ENCODE measurements at regions not wholly inside any gene's neighbourhood (a gene's known extent, or its start where the extent isn't known, plus 50 kb on each side); places are given as distances from the start of the nearest gene placed in this dataset.

- no peak overlapping the region for H3K4me3 ChIP-seq (ENCODE audit: low read depth in 1 of 2, low read length in 2 of 2)
- no peak overlapping the region for H3K9ac ChIP-seq (ENCODE audit: low read depth in 1 of 2, low read length in 2 of 2)
- no peaks in the 10 kb centered on the region for H3K9me3 ChIP-seq (ENCODE audit: control insufficient read depth in 1 of 2, low read length in 2 of 2)
- no peak overlapping the region for H3K27ac ChIP-seq (ENCODE audit: low read depth, low read length)
- H3K4me1 ChIP-seq (ENCODE audit: control insufficient read depth in 1 of 2, insufficient read depth in 2 of 2, low read length in 2 of 2): peaks cover 0 to 9% of the 10 kb centered on the region in 2 donors
- H3K27me3 ChIP-seq (ENCODE audit: control insufficient read depth in 1 of 2, insufficient read depth in 2 of 2, low read length in 2 of 2): no peaks in the 10 kb centered on the region
- no peaks in the 10 kb centered on the region for H3K36me3 ChIP-seq (ENCODE audit: control insufficient read depth in 1 of 2, insufficient read depth in 2 of 2, low read length in 2 of 2)
These were observed 497.9 kb upstream of the JARID2 start for GRCh38 chr6:14747881-14748520.

- Histone ChIP-seq H3K36me3 (ENCODE audit: control insufficient read depth in 1 of 2, insufficient read depth in 2 of 2, low read length in 2 of 2) (no peaks in the 10 kb centered on the region), H3K4me3 (ENCODE audit: low read depth in 1 of 2, low read length in 2 of 2) (no peak overlapping the region), H3K4me1 (ENCODE audit: control insufficient read depth in 1 of 2, insufficient read depth in 2 of 2, low read length in 2 of 2) (peaks cover 0 to 2% of the 10 kb centered on the region in 2 donors), H3K27ac (ENCODE audit: low read depth, low read length) (no peak overlapping the region), H3K9me3 (ENCODE audit: control insufficient read depth in 1 of 2, low read length in 2 of 2) (no peaks in the 10 kb centered on the region), H3K27me3 (ENCODE audit: control insufficient read depth in 1 of 2, insufficient read depth in 2 of 2, low read length in 2 of 2) (no peaks in the 10 kb centered on the region), H3K9ac (ENCODE audit: low read depth in 1 of 2, low read length in 2 of 2) (no peak overlapping the region)
These were observed 497.2 kb upstream of the JARID2 start for GRCh38 chr6:14748679-14749078.

- no peak overlapping the region for H3K9ac ChIP-seq (ENCODE audit: low read depth in 1 of 2, low read length in 2 of 2)
- no peak overlapping the region for H3K27ac ChIP-seq (ENCODE audit: low read depth, low read length)
- H3K9me3 ChIP-seq (ENCODE audit: control insufficient read depth in 1 of 2, low read length in 2 of 2): no peaks in the 10 kb centered on the region
- no peaks in the 10 kb centered on the region for H3K4me1 ChIP-seq (ENCODE audit: control insufficient read depth in 1 of 2, insufficient read depth in 2 of 2, low read length in 2 of 2)
- H3K36me3 ChIP-seq (ENCODE audit: control insufficient read depth in 1 of 2, insufficient read depth in 2 of 2, low read length in 2 of 2): no peaks in the 10 kb centered on the region
- H3K27me3 ChIP-seq (ENCODE audit: control insufficient read depth in 1 of 2, insufficient read depth in 2 of 2, low read length in 2 of 2): no peaks in the 10 kb centered on the region
- no peak overlapping the region for H3K4me3 ChIP-seq (ENCODE audit: low read depth in 1 of 2, low read length in 2 of 2)
These were observed 495.7 kb upstream of the JARID2 start for GRCh38 chr6:14750059-14750661.

DNA sequence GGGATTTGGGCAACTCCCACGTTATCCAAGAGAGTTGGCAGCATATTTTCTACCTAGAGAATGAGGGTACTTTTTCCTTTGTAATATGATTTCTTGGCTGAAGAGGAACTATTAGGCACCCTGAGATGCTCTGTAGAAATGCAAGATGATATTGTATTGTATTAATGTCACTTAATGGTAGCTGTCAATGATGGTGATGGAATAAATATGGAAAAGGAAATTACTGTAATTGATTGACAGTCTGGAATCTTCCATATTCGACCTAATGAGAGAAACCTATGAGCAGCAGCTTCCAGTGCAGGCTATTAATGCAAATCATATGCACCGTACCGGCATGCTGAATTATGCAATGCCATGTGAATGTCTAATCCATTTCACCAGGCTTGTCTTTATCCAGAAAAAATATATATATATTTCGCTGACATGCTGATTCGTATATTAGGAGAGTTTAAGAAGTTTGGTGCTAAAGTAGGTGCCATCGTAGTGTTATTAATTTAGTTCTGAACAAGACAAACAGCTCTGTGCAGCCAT, 494.2 kb upstream of the JARID2 start:
- H3K27me3 ChIP-seq (ENCODE audit: control insufficient read depth in 1 of 2, insufficient read depth in 2 of 2, low read length in 2 of 2): no peaks in the 10 kb centered on the region
- H3K36me3 ChIP-seq (ENCODE audit: control insufficient read depth in 1 of 2, insufficient read depth in 2 of 2, low read length in 2 of 2): no peaks in the 10 kb centered on the region
- H3K9me3 ChIP-seq (ENCODE audit: control insufficient read depth in 1 of 2, low read length in 2 of 2): no peaks in the 10 kb centered on the region
- H3K4me1 ChIP-seq (ENCODE audit: control insufficient read depth in 1 of 2, insufficient read depth in 2 of 2, low read length in 2 of 2): no peaks in the 10 kb centered on the region
- H3K4me3 ChIP-seq (ENCODE audit: low read depth in 1 of 2, low read length in 2 of 2): no peak overlapping the region
- H3K9ac ChIP-seq (ENCODE audit: low read depth in 1 of 2, low read length in 2 of 2): no peak overlapping the region
- no peak overlapping the region for H3K27ac ChIP-seq (ENCODE audit: low read depth, low read length)

- H3K27me3 ChIP-seq (ENCODE audit: control insufficient read depth in 1 of 2, insufficient read depth in 2 of 2, low read length in 2 of 2): no peaks in the 10 kb centered on the region
- no peaks in the 10 kb centered on the region for H3K36me3 ChIP-seq (ENCODE audit: control insufficient read depth in 1 of 2, insufficient read depth in 2 of 2, low read length in 2 of 2)
- H3K9ac ChIP-seq (ENCODE audit: low read depth in 1 of 2, low read length in 2 of 2): no peak overlapping the region
- H3K27ac ChIP-seq (ENCODE audit: low read depth, low read length): no peak overlapping the region
- peaks cover 0 to 9% of the 10 kb centered on the region in 2 donors for H3K4me1 ChIP-seq (ENCODE audit: control insufficient read depth in 1 of 2, insufficient read depth in 2 of 2, low read length in 2 of 2)
- H3K4me3 ChIP-seq (ENCODE audit: low read depth in 1 of 2, low read length in 2 of 2): no peak overlapping the region
- no peaks in the 10 kb centered on the region for H3K9me3 ChIP-seq (ENCODE audit: control insufficient read depth in 1 of 2, low read length in 2 of 2)
These were observed 490.9 kb upstream of the JARID2 start for GRCh38 chr6:14754751-14755513.

DNA sequence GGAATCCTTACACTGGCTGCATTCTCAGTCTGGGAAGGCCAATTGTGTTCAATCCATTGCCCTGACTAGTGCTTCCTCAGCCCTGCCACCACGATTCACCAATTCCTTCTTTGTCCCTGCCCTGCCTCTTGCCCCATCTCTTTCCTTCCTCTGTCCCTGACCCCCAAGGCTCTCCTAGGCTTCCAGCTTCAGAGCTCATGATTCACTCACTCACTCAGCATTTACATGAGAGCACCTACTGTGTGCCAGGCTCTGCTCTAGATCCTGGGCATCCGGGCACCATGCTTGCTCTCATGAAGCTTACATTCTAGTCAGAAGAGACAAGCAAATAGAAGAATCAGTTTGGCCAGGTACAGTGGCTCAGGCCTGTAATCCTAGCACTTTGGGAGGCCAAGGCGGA, 489.5 kb upstream of the JARID2 start:
- Histone ChIP-seq H3K4me1 (ENCODE audit: control insufficient read depth in 1 of 2, insufficient read depth in 2 of 2, low read length in 2 of 2) (peaks cover 4 to 16% of the 10 kb centered on the region in 2 donors), H3K36me3 (ENCODE audit: control insufficient read depth in 1 of 2, insufficient read depth in 2 of 2, low read length in 2 of 2) (no peaks in the 10 kb centered on the region), H3K9me3 (ENCODE audit: control insufficient read depth in 1 of 2, low read length in 2 of 2) (no peaks in the 10 kb centered on the region), H3K27me3 (ENCODE audit: control insufficient read depth in 1 of 2, insufficient read depth in 2 of 2, low read length in 2 of 2) (no peaks in the 10 kb centered on the region), H3K4me3 (ENCODE audit: low read depth in 1 of 2, low read length in 2 of 2) (no peak overlapping the region), H3K9ac (ENCODE audit: low read depth in 1 of 2, low read length in 2 of 2) (no peak overlapping the region), H3K27ac (ENCODE audit: low read depth, low read length) (no peak overlapping the region)

DNA sequence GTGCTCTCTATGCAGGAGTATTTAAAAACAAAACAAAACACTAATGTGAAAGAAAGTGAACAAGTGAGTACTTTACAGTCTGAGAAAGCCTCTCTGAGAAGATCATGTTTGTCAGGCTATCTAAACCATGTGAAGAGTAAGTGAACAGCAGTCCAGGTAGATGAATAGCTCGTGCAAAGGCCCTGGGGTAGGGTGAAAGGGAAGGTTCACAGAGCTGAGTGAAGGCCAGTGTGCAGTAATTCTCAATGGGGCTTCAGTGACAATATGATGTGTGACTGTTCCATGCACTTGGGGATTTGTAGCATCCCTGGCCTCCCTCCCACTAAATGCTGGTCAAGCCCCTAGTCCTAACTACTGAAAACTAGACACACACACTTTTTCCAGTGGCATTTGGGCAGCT, 488.9 kb upstream of the JARID2 start:
- Histone ChIP-seq H3K27me3 (ENCODE audit: control insufficient read depth in 1 of 2, insufficient read depth in 2 of 2, low read length in 2 of 2) (no peaks in the 10 kb centered on the region), H3K9ac (ENCODE audit: low read depth in 1 of 2, low read length in 2 of 2) (no peak overlapping the region), H3K27ac (ENCODE audit: low read depth, low read length) (no peak overlapping the region), H3K36me3 (ENCODE audit: control insufficient read depth in 1 of 2, insufficient read depth in 2 of 2, low read length in 2 of 2) (no peaks in the 10 kb centered on the region), H3K4me1 (ENCODE audit: control insufficient read depth in 1 of 2, insufficient read depth in 2 of 2, low read length in 2 of 2) (peaks cover 4 to 16% of the 10 kb centered on the region in 2 donors), H3K4me3 (ENCODE audit: low read depth in 1 of 2, low read length in 2 of 2) (no peak overlapping the region), H3K9me3 (ENCODE audit: control insufficient read depth in 1 of 2, low read length in 2 of 2) (no peaks in the 10 kb centered on the region)

DNA sequence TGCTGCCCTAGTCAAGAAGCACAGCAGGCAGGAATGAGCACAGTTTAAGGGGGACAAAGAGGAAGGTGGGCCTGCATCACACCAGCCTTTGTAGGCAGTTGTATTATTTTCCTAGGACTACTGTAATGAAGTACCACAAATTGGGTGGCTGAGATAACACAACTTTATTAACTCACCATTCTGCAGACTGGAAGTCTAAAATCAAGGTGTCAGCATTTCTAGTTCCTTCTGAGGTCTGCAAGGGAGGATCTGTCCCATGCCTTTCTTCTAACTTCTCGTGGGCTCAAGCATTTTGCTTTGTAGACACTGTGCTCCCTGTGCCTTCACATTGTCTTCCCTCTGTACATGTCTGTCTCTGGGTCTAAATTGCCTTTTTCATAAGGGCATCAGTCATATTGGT, 488.5 kb upstream of the JARID2 start:
- H3K36me3 ChIP-seq (ENCODE audit: control insufficient read depth in 1 of 2, insufficient read depth in 2 of 2, low read length in 2 of 2): no peaks in the 10 kb centered on the region
- H3K4me1 ChIP-seq (ENCODE audit: control insufficient read depth in 1 of 2, insufficient read depth in 2 of 2, low read length in 2 of 2): peaks cover 4 to 16% of the 10 kb centered on the region in 2 donors
- H3K9me3 ChIP-seq (ENCODE audit: control insufficient read depth in 1 of 2, low read length in 2 of 2): no peaks in the 10 kb centered on the region
- no peak overlapping the region for H3K27ac ChIP-seq (ENCODE audit: low read depth, low read length)
- no peak overlapping the region for H3K9ac ChIP-seq (ENCODE audit: low read depth in 1 of 2, low read length in 2 of 2)
- no peak overlapping the region for H3K4me3 ChIP-seq (ENCODE audit: low read depth in 1 of 2, low read length in 2 of 2)
- H3K27me3 ChIP-seq (ENCODE audit: control insufficient read depth in 1 of 2, insufficient read depth in 2 of 2, low read length in 2 of 2): no peaks in the 10 kb centered on the region

DNA sequence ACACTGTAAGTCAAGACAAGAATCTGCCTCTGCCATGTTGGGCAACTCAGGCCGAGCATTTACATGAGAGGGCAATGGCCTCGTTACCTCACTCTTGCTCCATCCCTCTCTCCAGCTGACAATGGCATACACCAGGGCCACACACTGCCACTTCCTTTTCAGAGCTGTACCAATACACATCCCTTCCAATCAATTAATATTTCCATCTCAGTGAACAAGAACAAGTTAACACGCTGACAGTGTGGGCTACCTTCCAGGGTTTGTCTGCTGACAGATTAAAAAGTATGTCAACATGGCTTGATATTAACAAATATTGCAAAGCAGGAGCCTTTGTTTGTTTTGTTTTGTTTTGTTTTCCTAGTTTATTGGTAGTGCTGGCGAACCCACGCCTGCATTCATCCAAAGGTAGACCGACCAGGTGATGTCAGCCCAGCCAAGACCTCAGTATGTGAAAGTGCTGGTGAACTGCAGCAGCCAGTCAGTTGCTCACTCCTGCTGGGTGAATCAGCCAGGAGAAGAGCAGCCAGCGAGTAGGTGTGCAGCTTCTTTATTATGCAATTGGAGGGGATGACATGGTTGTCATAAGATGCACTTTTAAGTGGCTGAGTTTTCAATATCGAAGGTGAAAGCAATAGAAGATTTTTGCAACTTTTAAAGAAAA, 487.3 kb upstream of the JARID2 start:
- Histone ChIP-seq H3K36me3 (ENCODE audit: control insufficient read depth in 1 of 2, insufficient read depth in 2 of 2, low read length in 2 of 2) (no peaks in the 10 kb centered on the region), H3K27me3 (ENCODE audit: control insufficient read depth in 1 of 2, insufficient read depth in 2 of 2, low read length in 2 of 2) (no peaks in the 10 kb centered on the region), H3K4me1 (ENCODE audit: control insufficient read depth in 1 of 2, insufficient read depth in 2 of 2, low read length in 2 of 2) (peaks cover 14 to 24% of the 10 kb centered on the region in 2 donors), H3K9me3 (ENCODE audit: control insufficient read depth in 1 of 2, low read length in 2 of 2) (no peaks in the 10 kb centered on the region), H3K27ac (ENCODE audit: low read depth, low read length) (no peak overlapping the region), H3K4me3 (ENCODE audit: low read depth in 1 of 2, low read length in 2 of 2) (no peak overlapping the region), H3K9ac (ENCODE audit: low read depth in 1 of 2, low read length in 2 of 2) (no peak overlapping the region)
